Astrocyte (in vitro differentiated cells and primary cell): ENCODE measurements at regions not wholly inside any gene's neighbourhood (a gene's known extent, or its start where the extent isn't known, plus 50 kb on each side); places are given as distances from the start of the nearest gene placed in this dataset.
A peak's percentile ranks its signal among the peaks of the same experiment; 100 is the strongest.

Source experiments
- DNase-seq: peaks from one replicate; pipeline ENCODE4 v3.0.0-alpha.2; 2010; ENCODE audit warnings: low read depth
- FAIRE-seq: peaks from 2 replicates; lab custom pipeline; 2011; peaks lifted over from hg19 to GRCh38; lab: Jason Lieb, UNC
- H2AFZ ChIP-seq: 2 replicates; pipeline ENCODE4 v1.6.0; 2012; ENCODE audit warnings: low read depth, low read length, inconsistent platforms
- H3K27ac ChIP-seq: 2 replicates; pipeline ENCODE4 v1.5.1; 2011; ENCODE audit warnings: low read depth, low read length, inconsistent platforms
- H3K27me3 ChIP-seq: 2 replicates; pipeline ENCODE4 v1.6.0; 2011; ENCODE audit warnings: low read length, inconsistent platforms; ENCODE audit not compliant: insufficient read depth
- H3K36me3 ChIP-seq: 2 replicates; pipeline ENCODE4 v1.5.1; 2011; ENCODE audit warnings: low read length, inconsistent platforms; ENCODE audit not compliant: insufficient read depth
- H3K4me1 ChIP-seq: 2 replicates; pipeline ENCODE4 v1.5.1; 2011; ENCODE audit warnings: low read length, inconsistent platforms; ENCODE audit not compliant: insufficient read depth
- H3K4me2 ChIP-seq: 2 replicates; pipeline ENCODE4 v1.6.0; 2012; ENCODE audit warnings: low read length, inconsistent platforms
- H3K4me3 ChIP-seq: 2 replicates; pipeline ENCODE4 v1.5.1; 2011; ENCODE audit warnings: low read depth, mild to moderate bottlenecking, low read length, inconsistent platforms; ENCODE audit not compliant: insufficient read depth
- H3K79me2 ChIP-seq: 2 replicates; pipeline ENCODE4 v1.6.0; 2012; ENCODE audit warnings: mild to moderate bottlenecking, low read length, inconsistent platforms; ENCODE audit not compliant: insufficient read depth
- H3K9ac ChIP-seq: 2 replicates; pipeline ENCODE4 v1.6.0; 2012; ENCODE audit warnings: mild to moderate bottlenecking, low read length, inconsistent platforms
- H3K9me3 ChIP-seq: 2 replicates; pipeline ENCODE4 v1.5.1; 2012; ENCODE audit warnings: low read depth, mild to moderate bottlenecking, low read length, inconsistent platforms; ENCODE audit not compliant: insufficient read depth
- H4K20me1 ChIP-seq: 2 replicates; pipeline ENCODE4 v1.6.0; 2012; ENCODE audit warnings: low read length, inconsistent platforms; ENCODE audit not compliant: insufficient read depth
- H3K27ac Mint-ChIP-seq: one replicate; pipeline ENCODE4 v1.8.0; 2021; ENCODE audit warnings: mild to moderate bottlenecking, mixed read lengths; ENCODE audit not compliant: unreplicated experiment
- H3K27me3 Mint-ChIP-seq: one replicate; pipeline ENCODE4 v1.8.0; 2021; ENCODE audit warnings: low read depth, mixed read lengths; ENCODE audit not compliant: unreplicated experiment
- H3K36me3 Mint-ChIP-seq: one replicate; pipeline ENCODE4 v1.8.0; 2021; ENCODE audit warnings: low read depth, mixed read lengths; ENCODE audit not compliant: unreplicated experiment
- H3K4me1 Mint-ChIP-seq: one replicate; pipeline ENCODE4 v1.8.0; 2021; ENCODE audit warnings: low read depth, mixed read lengths; ENCODE audit not compliant: unreplicated experiment
- H3K4me3 Mint-ChIP-seq: one replicate; pipeline ENCODE4 v1.8.0; 2021; ENCODE audit warnings: mild to moderate bottlenecking, moderate library complexity, mixed read lengths; ENCODE audit not compliant: unreplicated experiment
- H3K9me3 Mint-ChIP-seq: one replicate; pipeline ENCODE4 v1.8.0; 2021; ENCODE audit warnings: mild to moderate bottlenecking, mixed read lengths; ENCODE audit not compliant: unreplicated experiment
- CTCF ChIP-seq: IDR thresholded peaks from 2 replicates; pipeline ENCODE4 v1.5.1; 2011; ENCODE audit warnings: low read depth, mild to moderate bottlenecking, inconsistent platforms, low read length, moderate library complexity; ENCODE audit not compliant: insufficient read depth
- EZH2 ChIP-seq: IDR thresholded peaks from 2 replicates; pipeline ENCODE4 v1.6.1; 2012; ENCODE audit warnings: mild to moderate bottlenecking, low read length, inconsistent platforms; ENCODE audit not compliant: insufficient read depth

- no peak overlapping the region for H3K27ac Mint-ChIP-seq
Observed at GRCh38 chr12:92519284-92519683, 183.5 kb upstream of the PLEKHG7 start.

GRCh38 chr12:92518071-92518470 lies 184.7 kb upstream of the PLEKHG7 start:
- FAIRE-seq, result no peak
- Mint-ChIP-seq H3K4me1 (peaks cover 6% of the 10 kb centered on the region), H3K9me3 (peaks cover 2% of the 10 kb centered on the region), H3K27ac (no peak overlapping the region), H3K4me3 (no peak overlapping the region), H3K36me3 (no peaks in the 10 kb centered on the region), H3K27me3 (no peaks in the 10 kb centered on the region)
- DNase-seq, result no peak
- Histone ChIP-seq H4K20me1 (no peaks in the 10 kb centered on the region), H3K4me1 (no peaks in the 10 kb centered on the region), H3K79me2 (no peaks in the 10 kb centered on the region), H3K27me3 (no peaks in the 10 kb centered on the region), H2AFZ (no peak overlapping the region), H3K9me3 (no peaks in the 10 kb centered on the region), H3K4me2 (no peak overlapping the region), H3K27ac (no peak overlapping the region), H3K36me3 (no peaks in the 10 kb centered on the region), H3K4me3 (no peak overlapping the region), H3K9ac (no peak overlapping the region)
- TF ChIP-seq CTCF (no peak), EZH2 (no peak)

More at GRCh38 chr12:92519284-92519683, 183.5 kb upstream of the PLEKHG7 start:
- no peaks in the 10 kb centered on the region for H3K36me3 ChIP-seq
- H3K4me1 Mint-ChIP-seq, result peaks cover 6% of the 10 kb centered on the region
- H3K27me3 Mint-ChIP-seq, result no peaks in the 10 kb centered on the region
- TF ChIP-seq EZH2 (no peak), CTCF (no peak)
- H3K9me3 Mint-ChIP-seq, result peaks cover 2% of the 10 kb centered on the region
- H3K4me1 ChIP-seq, result no peaks in the 10 kb centered on the region
- no peak overlapping the region for H3K9ac ChIP-seq
- H3K36me3 Mint-ChIP-seq, result no peaks in the 10 kb centered on the region
- H3K79me2 ChIP-seq, result no peaks in the 10 kb centered on the region
- no peak overlapping the region for H3K4me2 ChIP-seq
- H3K4me3 Mint-ChIP-seq, result no peak overlapping the region
- no peak for DNase-seq
- no peaks in the 10 kb centered on the region for H4K20me1 ChIP-seq
- H3K27ac ChIP-seq, result no peak overlapping the region
- H3K4me3 ChIP-seq, result no peak overlapping the region
- no peaks in the 10 kb centered on the region for H3K27me3 ChIP-seq
- no peak for FAIRE-seq
- no peak overlapping the region for H2AFZ ChIP-seq
- no peaks in the 10 kb centered on the region for H3K9me3 ChIP-seq

- H3K9me3 Mint-ChIP-seq, result no peaks in the 10 kb centered on the region
- TF ChIP-seq CTCF (no peak), EZH2 (no peak)
- H3K4me1 ChIP-seq, result no peaks in the 10 kb centered on the region
Observed at GRCh38 chr12:92516277-92516600, 186.6 kb upstream of the PLEKHG7 start.

More at GRCh38 chr12:92516277-92516600, 186.6 kb upstream of the PLEKHG7 start:
- H3K27me3 ChIP-seq, result peaks cover 2% of the 10 kb centered on the region
- H3K4me3 ChIP-seq, result no peak overlapping the region
- FAIRE-seq, result no peak
- H2AFZ ChIP-seq, result no peak overlapping the region
- peaks cover 6% of the 10 kb centered on the region for H3K4me1 Mint-ChIP-seq
- no peak overlapping the region for H3K9ac ChIP-seq
- H3K9me3 ChIP-seq, result no peaks in the 10 kb centered on the region
- H3K27ac ChIP-seq, result no peak overlapping the region
- H3K27ac Mint-ChIP-seq, result no peak overlapping the region
- H3K79me2 ChIP-seq, result no peaks in the 10 kb centered on the region
- H3K4me3 Mint-ChIP-seq, result no peak overlapping the region
- no peak overlapping the region for H3K4me2 ChIP-seq
- H3K27me3 Mint-ChIP-seq, result no peaks in the 10 kb centered on the region
- H4K20me1 ChIP-seq, result no peaks in the 10 kb centered on the region
- H3K36me3 Mint-ChIP-seq, result no peaks in the 10 kb centered on the region
- DNase-seq, result peak; percentile 42
- no peaks in the 10 kb centered on the region for H3K36me3 ChIP-seq
